CD1c-positive myeloid dendritic cell (primary cell): ENCODE measurements at regions not wholly inside any gene's neighbourhood (a gene's known extent, or its start where the extent isn't known, plus 50 kb on each side); places are given as distances from the start of the nearest gene placed in this dataset.

ENCODE experiments used
- DNase-seq: peaks from one replicate; pipeline ENCODE4 v3.0.0-alpha.2; 2016; ENCODE audit errors: extremely low spot score

DNA sequence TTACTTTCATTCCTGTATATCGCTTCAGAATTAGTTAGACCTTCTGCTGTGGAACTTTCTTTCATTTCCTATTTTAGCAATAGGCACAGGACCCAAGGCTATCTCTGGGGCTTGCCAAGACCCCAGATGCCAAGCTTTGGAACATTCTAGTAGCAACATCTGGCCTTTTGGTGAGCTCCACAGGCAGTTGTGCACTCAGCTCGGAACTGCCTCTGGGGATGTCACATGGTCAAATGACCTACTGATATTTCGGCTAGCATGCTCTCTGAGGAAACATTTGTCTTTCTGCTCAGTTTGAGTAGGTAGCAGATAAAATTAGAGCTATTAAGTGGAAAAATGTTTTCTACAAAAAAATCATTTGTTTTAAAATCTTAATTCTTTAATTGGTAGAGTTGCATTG, 76.6 kb upstream of the ITGA4 start:
- no peak for DNase-seq

DNA sequence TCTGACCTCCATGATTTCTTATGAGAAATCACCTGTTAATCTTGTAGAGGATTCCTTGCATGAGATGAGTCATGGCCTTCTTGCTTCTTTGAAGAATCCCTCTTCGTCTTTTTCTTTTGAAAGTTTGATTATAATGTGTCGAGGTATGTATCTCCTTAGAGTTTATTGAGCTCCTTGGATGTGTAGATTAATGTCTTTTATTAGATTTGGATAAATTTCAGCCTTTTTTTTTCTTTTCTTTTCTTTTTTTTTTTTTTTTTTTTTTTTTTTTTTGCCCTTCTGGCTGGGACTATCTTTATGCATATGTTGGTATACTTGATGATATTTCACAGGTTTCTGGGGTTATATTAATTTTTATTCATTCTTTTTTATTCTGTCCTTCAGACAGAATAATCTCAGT, 72.3 kb upstream of the ITGA4 start:
- no peak for DNase-seq

DNA sequence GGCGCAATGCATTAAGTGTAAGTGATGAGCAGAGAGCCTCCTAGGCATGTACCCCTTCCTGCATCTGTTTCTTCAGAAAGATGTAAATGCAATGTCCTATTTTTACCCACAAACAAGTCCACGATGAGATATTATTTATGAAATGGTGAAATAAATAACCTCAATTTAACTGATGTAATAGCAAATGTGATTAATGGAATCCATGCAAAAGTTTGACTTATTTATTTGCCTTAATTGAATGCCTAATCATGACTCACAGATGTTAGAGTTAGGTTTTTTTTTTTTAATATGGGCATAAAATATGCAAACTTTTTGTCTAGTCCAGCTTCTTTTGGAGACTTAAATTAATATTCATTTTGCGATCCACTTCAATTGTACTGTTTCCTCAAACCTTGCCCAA, 67.7 kb upstream of the ITGA4 start:
- DNase-seq: no peak

DNA sequence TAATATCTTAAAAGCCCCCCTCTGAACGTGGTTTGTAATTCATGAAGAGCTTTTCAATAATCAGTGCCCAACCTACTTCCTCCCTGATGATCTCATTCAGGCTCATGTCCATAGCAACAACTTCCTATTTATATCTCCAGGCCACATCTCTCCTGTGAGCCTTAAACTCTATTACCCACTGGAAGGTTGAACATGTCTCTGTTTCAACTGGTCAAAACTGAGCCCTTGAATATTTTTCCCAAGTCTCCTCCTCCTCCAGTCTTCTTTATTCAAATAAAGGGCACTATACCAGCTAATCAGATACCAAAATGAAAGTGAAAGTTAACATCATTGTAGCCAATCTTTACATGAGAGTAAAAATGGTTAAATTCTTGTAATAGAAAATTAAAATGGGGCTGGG, 63.7 kb upstream of the ITGA4 start:
- DNase-seq: peak; percentile 73

DNA sequence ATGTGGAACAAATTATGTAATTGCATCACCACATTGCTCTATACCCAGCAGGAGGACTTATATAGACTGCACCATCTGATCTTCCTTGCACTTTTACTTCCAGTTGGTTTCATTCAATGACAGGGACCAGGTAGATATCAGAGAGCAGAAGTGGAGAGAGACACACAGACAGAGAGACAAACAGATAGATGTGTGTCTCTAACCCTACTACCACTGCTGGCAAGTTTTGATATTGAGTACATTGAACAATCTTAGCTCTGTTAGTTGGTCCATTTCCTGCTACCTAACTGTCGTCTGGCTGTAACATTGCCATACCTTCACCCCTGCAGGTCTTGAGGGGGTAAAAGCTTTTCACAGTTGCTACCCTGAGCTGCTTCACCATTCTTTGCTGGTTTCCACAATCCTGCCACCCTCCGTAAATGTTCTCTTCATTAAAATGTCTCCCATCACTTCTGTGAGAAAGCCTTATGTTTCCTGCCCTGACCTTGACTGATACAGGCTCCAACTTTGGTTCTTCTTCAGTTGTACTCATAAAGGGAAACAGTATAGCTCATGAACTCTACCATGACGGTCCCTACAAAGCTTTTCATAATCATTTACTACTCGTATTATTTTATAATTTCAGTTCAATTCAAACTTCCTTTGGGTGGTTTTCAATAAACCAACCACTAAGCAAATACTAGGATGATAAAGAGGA, 62.3 kb upstream of the ITGA4 start:
- DNase-seq: peak; percentile 13

DNA sequence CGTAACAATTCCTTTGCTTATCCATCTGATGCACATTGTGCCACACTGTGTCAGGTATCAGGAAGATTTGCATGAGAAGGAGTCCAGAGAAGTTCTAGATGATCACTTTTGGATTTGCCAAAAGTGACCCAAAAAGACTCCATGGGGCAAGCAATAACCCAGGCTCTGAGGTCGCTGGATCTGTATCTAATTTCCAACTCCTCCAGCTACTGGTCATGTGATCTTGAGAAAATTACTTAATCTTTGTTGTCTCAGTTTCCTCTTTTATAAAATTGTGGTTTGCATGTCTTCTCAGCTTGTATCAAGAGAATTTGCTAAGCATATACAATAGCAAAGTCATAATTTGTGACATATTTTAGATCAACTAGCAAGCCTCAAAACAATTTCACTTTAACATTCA, 61.3 kb upstream of the ITGA4 start:
- peak; percentile 62 for DNase-seq

DNA sequence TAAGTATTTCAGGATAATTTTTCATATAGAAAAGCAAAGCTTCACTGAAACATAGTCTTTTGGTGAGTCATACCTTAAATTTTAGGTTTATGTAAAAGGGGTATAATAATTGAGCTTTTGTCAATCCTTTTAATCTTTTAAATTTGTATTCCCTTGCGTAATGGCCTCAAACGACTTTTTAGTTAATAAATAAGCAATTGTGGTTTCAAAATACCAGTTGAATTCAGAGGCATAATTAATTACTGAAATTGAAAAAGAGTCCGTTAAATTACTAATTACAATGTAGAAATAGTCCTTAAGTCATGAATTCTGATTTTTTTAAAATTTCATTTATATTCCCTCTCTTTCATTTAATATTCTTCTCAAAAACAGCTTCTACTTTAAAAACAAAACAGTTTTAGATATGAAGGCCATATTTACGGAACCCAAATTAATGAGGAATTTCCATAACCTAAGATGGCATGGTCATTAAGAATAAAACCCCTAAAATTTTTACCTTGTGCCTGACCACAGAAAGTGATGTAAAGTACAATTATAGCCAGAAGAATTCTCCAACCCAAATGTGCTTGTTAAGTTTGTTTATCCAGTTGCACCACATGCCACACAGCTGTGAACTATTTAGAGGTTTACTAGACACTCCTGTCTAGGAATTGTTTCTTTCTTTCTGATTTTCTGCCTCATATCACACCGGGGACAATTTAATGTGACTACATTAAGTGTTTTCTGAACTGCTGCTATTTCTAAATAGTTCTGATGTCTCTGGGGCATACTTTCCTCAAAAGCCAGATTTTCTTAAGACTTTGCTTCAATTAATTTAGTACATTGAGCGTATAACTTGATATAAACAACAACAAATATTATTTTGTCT, 60.7 kb upstream of the ITGA4 start:
- no peak for DNase-seq

DNA sequence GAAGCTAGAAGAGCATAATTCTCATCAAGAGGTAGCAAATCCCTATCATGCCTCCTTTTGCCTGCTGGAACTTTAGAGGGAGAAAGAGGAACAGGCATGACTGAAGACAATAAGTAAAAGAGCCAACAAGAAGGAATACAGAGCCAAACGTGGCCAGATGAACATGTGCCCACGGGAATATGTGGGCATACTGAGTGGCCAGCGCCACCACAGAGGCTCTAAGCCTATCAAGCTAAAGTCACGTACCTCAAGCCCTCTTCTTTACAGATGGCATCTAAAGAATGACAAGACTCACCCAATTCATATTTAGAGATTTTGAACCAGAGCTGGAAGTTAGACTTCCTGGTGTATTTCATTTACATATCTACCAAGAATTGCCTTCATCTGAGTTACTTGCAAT, 59.9 kb upstream of the ITGA4 start:
- no peak for DNase-seq

DNA sequence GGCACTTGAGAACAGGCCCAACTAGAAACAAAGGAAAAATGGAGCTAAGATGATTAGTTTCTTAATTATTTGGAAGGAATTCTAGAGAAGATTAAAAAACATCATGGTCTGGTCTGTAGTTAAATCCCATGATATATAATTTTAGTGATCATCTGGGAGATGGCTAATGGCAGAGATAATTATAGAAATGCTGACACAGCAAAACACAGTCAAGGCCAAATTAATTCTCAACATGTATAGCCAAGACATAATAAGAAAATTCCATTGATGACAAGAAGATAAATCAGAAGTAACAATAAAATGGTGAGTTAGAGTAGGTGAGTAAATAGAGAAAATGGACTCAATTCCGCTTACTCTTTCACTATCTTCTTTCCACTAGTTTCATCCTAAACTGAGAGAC, 59.2 kb upstream of the ITGA4 start:
- no peak for DNase-seq

DNA sequence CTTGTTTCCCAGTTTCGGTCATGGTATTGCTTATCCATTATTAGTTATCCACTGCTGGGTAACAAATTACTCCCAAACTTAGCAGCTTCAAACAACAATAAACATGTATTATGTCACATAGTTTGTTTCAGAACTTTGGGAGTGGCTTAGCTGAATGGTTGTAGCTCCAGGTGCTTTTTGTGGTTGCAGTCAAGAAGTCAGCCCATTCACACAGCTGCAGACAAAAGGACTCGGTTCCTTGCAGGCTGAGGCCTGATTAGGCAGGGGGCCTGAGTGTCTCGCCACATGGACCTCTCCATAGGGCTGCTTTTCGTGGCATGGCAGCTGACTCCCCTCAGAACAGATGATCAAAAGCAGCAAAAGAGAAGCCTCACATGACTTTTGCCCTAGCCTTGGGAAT, 58.2 kb upstream of the ITGA4 start:
- no peak for DNase-seq

DNA sequence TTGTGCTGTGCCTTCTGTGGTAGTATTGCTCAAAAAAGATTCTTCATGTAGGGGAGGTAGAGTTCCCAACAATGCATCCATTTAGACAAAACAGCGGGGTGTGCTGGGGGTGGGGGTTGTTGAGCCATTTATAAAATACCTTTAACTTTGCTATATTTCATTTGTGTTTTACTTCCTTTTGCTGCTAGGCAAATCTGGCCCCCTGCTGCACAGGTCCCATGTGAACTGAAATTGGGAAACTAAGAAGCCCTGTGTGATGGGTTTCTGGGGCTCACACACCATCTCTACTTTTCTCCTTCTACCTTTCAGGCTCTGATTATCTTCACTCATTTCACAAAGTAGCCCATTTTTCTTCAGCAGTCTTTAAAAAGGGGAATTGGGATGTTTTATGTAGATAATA, 52.7 kb upstream of the ITGA4 start:
- DNase-seq: no peak

DNA sequence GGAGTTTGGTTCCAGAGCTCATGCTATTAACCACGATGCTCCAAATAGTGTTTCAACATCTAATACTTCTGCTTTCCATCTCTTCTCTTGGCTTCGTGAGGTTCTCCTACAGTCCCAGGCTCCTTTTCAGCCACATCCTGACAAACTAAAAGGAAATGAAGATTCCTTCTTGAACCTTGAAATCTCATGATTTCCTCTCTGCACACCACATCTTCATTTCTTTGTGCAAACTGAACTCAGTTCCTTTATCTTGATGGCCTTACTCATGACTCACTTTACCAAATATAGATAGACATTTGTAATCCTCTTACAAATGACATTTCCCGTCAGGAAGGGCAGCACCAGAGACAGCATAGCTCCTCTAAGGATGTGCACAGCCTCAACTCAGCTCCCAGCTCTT, 50.0 kb upstream of the ITGA4 start:
- DNase-seq: peak; percentile 79
